HUDEP-2 (cell line): ENCODE measurements at regions not wholly inside any gene's neighbourhood (a gene's known extent, or its start where the extent isn't known, plus 50 kb on each side); places are given as distances from the start of the nearest gene placed in this dataset.
"Not testable (repeated sequence)": the region's sequence is repeated elsewhere in the genome, so short reads cannot be mapped to it uniquely, and the experiment has no call there.

Experiments used
- DNase-seq, 76 experiments: peaks; one replicate each; lab custom pipeline; 2025; ENCODE audit not compliant: unreplicated experiment in 76 of 76; lab: John Stamatoyannopoulos, UW

GRCh38 chr9:93748827-93749226 is 172.4 kb downstream of the PHF2 start:
- DNase-seq: not testable (repeated sequence)

GRCh38 chr9:93731963-93732362 is 155.6 kb downstream of the PHF2 start:
- DNase-seq: no peak

GRCh38 chr9:93730648-93731047 is 154.3 kb downstream of the PHF2 start:
- no peak for DNase-seq

GRCh38 chr9:93730217-93730616 is 153.8 kb downstream of the PHF2 start:
- DNase-seq: no peak
